ENCODE measurements at regions not wholly inside any gene's neighbourhood (a gene's known extent, or its start where the extent isn't known, plus 50 kb on each side); places are given as distances from the start of the nearest gene placed in this dataset.

DNA sequence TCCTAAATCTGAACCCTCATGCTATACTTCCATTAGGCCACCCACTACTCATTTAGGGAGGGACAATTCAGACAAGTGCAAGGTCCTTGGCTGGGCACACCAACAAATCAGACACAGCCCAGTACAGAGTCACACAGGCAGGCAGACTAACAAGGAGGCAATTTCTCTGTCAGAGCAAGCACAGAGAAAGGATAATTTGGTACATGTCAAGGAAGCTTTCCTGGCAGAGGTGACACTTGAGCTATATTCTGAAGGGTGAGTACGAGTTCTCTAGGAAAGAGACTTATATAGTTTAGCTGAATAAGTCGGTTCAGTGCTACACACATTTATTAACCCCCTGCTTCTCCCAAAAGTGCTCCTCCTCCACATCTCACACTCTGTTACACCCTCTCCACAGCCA is 455.9 kb downstream of the OMA1 start:
- TF ChIP-seq EZH2phosphoT487 (IDR thresholded peaks at IDR 0.05; ENCODE audit: insufficient read depth, low read depth) (no peak), EZH2 (IDR thresholded peaks at IDR 0.05; ENCODE audit: insufficient read depth, poor library complexity, severe bottlenecking) (no peak)
